Lung (tissue), 11 donors: ENCODE measurements at regions not wholly inside any gene's neighbourhood (a gene's known extent, or its start where the extent isn't known, plus 50 kb on each side); places are given as distances from the start of the nearest gene placed in this dataset.

Source experiments
- ATAC-seq: fragments of 200-7000 bp; cut with Tn5 transposase; one replicate; pipeline ENCODE4 v1.9.1; 2020; ENCODE audit warnings: moderate number of reproducible peaks; ENCODE audit not compliant: insufficient read depth, low FRiP score
- DNase-seq, 3 donors: peaks; one replicate each; pipeline ENCODE4 v3.0.0-alpha.2; 2013 to 2017
- H3K27ac ChIP-seq, 2 donors: one replicate each; pipeline ENCODE4 v1.5.1; 2013; ENCODE audit warnings: mild to moderate bottlenecking in 2 of 2, moderate library complexity in 2 of 2, control low read depth in 1 of 2, inconsistent platforms in 1 of 2, low read depth in 1 of 2, low read length in 1 of 2
- H3K27me3 ChIP-seq, 3 donors: one replicate each; pipeline ENCODE4 v1.5.1; 2013; ENCODE audit warnings: low read length in 2 of 3; ENCODE audit not compliant: control insufficient read depth in 3 of 3, insufficient read depth in 3 of 3
- H3K36me3 ChIP-seq, 4 donors: one replicate each; pipeline ENCODE4 v1.5.1; 2013; ENCODE audit warnings: low read length in 4 of 4, mild to moderate bottlenecking in 1 of 4, moderate library complexity in 1 of 4; ENCODE audit not compliant: control insufficient read depth in 4 of 4, insufficient read depth in 4 of 4
- H3K4me1 ChIP-seq, 5 donors: one replicate each; pipeline ENCODE4 v1.5.1; 2013; ENCODE audit warnings: low read length in 5 of 5, mild to moderate bottlenecking in 2 of 5, moderate library complexity in 1 of 5; ENCODE audit not compliant: control insufficient read depth in 5 of 5, insufficient read depth in 5 of 5
- H3K4me3 ChIP-seq: one replicate; pipeline ENCODE4 v1.5.1; 2013; ENCODE audit warnings: mild to moderate bottlenecking, control low read depth, moderate library complexity
- H3K9ac ChIP-seq, 2 donors: one replicate each; pipeline ENCODE4 v1.5.1; 2013; ENCODE audit warnings: low read length in 2 of 2, control low read depth in 1 of 2; ENCODE audit not compliant: insufficient read depth in 1 of 2
- H3K9me3 ChIP-seq, 4 donors: one replicate each; pipeline ENCODE4 v1.5.1; 2013; ENCODE audit warnings: low read length in 3 of 4, mild to moderate bottlenecking in 1 of 4, moderate library complexity in 1 of 4; ENCODE audit not compliant: control insufficient read depth in 4 of 4, insufficient read depth in 3 of 4
- WGBS, 2 donors: extraction: QIAGEN DNeasy Blood & Tissue Kit; methylation state at CpG; one replicate each; pipeline ENCODE4 v1.1.7; 2013; 5-methylcytosine and 5-hydroxymethylcytosine counted together
- TF ChIP-seq, protein P1 (sequence below): IDR thresholded peaks from 2 replicates; pipeline ENCODE4 v1.5.1; 2012; ENCODE audit warnings: mild to moderate bottlenecking; ENCODE audit errors: control extremely low read depth, extremely low read depth
- donor health status: control.
- donor health status: control.
- donor health status: Bipolar disorder and iron deficiency.
- donor health status: healthy.
- donor health status: DM: yes; HTN: yes; CAD: no.

DNA sequence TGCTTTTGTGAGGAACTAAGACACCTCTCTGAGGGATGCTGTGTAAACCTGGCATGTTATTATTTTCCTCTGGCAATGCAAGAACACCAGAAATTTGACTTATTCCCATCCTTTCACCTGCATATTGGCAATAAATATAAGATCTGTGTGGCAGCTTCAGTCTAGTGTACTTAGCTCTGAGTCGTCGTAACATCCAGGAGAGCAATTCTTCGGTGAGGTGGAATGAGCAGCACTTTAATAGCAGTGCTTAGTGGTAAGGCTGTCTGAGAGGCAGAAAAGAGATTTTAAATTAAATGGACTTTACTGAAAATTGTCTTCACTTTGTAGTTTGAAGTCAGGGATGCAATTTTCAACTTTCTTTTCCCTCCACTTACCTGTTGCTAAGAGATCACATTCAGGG is 344.9 kb downstream of the PCDH7 start:
- Histone ChIP-seq H3K9ac (no peak overlapping the region), H3K36me3 (no peaks in the 10 kb centered on the region), H3K4me1 (peaks cover 0 to 3% (median 0%) of the 10 kb centered on the region in 5 donors), H3K9me3 (no peaks in the 10 kb centered on the region), H3K27ac (no peak overlapping the region), H3K27me3 (no peaks in the 10 kb centered on the region), H3K4me3 (no peak overlapping the region)
- ATAC-seq (no peak), DNase-seq (no peak)
- 90 to 96% methylated on average over 3 of the region's 3 CpGs for WGBS, 2 donors
- TF ChIP-seq, protein P1, sequence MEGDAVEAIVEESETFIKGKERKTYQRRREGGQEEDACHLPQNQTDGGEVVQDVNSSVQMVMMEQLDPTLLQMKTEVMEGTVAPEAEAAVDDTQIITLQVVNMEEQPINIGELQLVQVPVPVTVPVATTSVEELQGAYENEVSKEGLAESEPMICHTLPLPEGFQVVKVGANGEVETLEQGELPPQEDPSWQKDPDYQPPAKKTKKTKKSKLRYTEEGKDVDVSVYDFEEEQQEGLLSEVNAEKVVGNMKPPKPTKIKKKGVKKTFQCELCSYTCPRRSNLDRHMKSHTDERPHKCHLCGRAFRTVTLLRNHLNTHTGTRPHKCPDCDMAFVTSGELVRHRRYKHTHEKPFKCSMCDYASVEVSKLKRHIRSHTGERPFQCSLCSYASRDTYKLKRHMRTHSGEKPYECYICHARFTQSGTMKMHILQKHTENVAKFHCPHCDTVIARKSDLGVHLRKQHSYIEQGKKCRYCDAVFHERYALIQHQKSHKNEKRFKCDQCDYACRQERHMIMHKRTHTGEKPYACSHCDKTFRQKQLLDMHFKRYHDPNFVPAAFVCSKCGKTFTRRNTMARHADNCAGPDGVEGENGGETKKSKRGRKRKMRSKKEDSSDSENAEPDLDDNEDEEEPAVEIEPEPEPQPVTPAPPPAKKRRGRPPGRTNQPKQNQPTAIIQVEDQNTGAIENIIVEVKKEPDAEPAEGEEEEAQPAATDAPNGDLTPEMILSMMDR, result no peak

DNA sequence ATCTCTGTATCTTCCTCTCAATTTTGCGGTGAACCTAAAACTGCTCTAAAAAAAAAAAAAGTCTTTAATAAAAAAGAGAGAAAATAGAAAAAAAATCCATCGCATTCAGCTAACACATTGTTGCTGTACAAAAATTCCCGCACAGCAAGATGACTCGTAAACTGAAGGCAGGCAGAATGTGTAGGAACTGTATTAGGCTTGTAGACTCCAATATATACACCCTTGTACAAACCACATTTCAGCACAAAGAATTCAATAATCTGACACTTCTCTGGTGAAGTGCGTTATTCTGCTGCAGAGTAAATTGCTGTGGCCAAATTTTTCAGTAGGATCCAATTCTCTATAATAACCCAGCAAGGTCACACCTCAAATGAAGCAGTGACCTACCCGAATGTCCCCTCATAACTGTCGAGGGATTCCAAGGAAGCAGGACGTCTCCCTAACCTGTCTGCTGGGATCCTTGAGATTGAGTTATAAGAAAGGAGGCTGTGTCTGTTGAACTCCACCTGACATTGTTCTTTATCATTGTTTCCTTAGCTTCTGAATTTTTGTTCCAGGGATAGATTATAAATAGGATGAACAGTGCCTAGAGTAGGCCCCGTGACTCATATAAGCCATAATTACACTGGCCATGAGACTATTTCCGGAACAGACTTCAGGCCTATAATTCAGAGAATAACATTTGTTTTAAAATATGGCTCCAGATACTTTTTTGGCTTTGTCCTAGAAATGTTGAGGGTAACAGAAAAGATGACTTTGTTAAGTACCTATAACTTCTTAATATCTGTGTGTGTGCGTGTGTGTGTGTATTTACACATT is 348.3 kb downstream of the PCDH7 start:
- no peak for ATAC-seq
- TF ChIP-seq, protein P1, result no peak
- no peak for DNase-seq
- no peaks in the 10 kb centered on the region for H3K36me3 ChIP-seq
- H3K4me3 ChIP-seq, result no peak overlapping the region
- H3K27me3 ChIP-seq, result no peaks in the 10 kb centered on the region
- H3K27ac ChIP-seq, result peak overlapping the region in 1 of 2 donors; percentile 82
- H3K4me1 ChIP-seq, result peaks cover 0 to 6% (median 0%) of the 10 kb centered on the region in 5 donors
- H3K9me3 ChIP-seq, result no peaks in the 10 kb centered on the region
- WGBS, 2 donors, result 89 to 90% methylated on average over 11 of the region's 11 CpGs
- no peak overlapping the region for H3K9ac ChIP-seq

DNA sequence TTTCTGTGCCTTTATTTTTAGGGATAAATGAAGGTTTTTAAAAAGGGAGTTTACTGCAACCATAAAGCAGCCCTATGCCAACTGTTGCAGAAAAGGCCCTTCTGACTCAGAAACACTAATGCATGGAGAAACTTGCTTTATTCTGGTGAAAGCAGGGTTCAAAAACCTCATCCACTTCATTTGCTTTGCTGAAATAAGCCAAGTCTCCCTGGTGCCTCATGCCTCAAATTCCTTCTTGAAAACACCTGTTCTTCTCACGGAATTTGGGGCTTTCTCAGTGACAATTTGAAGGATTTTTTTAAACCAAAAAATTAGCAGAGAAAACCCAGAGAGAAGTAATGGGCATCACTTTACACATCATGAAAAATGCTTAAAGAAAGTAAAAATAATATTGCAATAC is 349.0 kb downstream of the PCDH7 start:
- no peak overlapping the region for H3K4me3 ChIP-seq

More for the DNA sequence above, 349.0 kb downstream of the PCDH7 start:
- 70 to 78% methylated on average over 1 of the region's 1 CpG for WGBS, 2 donors
- H3K27ac ChIP-seq, result peak overlapping the region in 1 of 2 donors; percentile 1
- TF ChIP-seq, protein P1, result no peak
- no peaks in the 10 kb centered on the region for H3K27me3 ChIP-seq
- ATAC-seq, result no peak
- no peaks in the 10 kb centered on the region for H3K9me3 ChIP-seq
- no peak overlapping the region for H3K9ac ChIP-seq
- H3K36me3 ChIP-seq, result no peaks in the 10 kb centered on the region
- H3K4me1 ChIP-seq, result peaks cover 0 to 6% (median 0%) of the 10 kb centered on the region in 5 donors
- DNase-seq, result no peak
